HEK293 (cell line): ENCODE measurements at regions not wholly inside any gene's neighbourhood (a gene's known extent, or its start where the extent isn't known, plus 50 kb on each side); places are given as distances from the start of the nearest gene placed in this dataset.
"Not testable (repeated sequence)": the region's sequence is repeated elsewhere in the genome, so short reads cannot be mapped to it uniquely, and the experiment has no call there.

ENCODE experiments used
- CTCF ChIA-PET: fragments of 350-600 bp; formaldehyde crosslinking; extraction: SDS; loops from one replicate; lab custom pipeline; 2021; ENCODE audit warnings: antibody characterized with exemption; lab: Yijun Ruan, JAX
- POLR2A ChIA-PET: fragments of 300-600 bp; formaldehyde crosslinking; extraction: SDS; loops from one replicate; lab custom pipeline; 2020; ENCODE audit warnings: antibody characterized with exemption, inconsistent platforms; lab: Yijun Ruan, JAX
- H3K27ac ChIP-seq: fragments of 200-500 bp; sonication (Bioruptor generic); 2 replicates; pipeline ENCODE4 v1.5.1; 2014; ENCODE audit warnings: low read depth, low read length, control low read depth, inconsistent platforms; ENCODE audit errors: extremely low read depth
- H3K36me3 ChIP-seq, 2 experiments: fragments of 200-500 bp in 1 of 2; sonication (Bioruptor generic) in 1 of 2; 1 replicate in 1 of 2; 2 replicates in 1 of 2; pipeline ENCODE4 v1.5.1; 2014 to 2017; ENCODE audit warnings: inconsistent platforms in 2 of 2, low read length in 2 of 2; ENCODE audit not compliant: control insufficient read depth in 2 of 2, insufficient read depth in 1 of 2
- H3K4me1 ChIP-seq: fragments of 200-500 bp; sonication (Bioruptor generic); 2 replicates; pipeline ENCODE4 v1.5.1; 2014; ENCODE audit warnings: mild to moderate bottlenecking, low read length, inconsistent platforms; ENCODE audit not compliant: control insufficient read depth, insufficient read depth
- H3K4me3 ChIP-seq: 2 replicates; pipeline ENCODE4 v1.5.1; 2011; ENCODE audit warnings: low read depth, mild to moderate bottlenecking, control low read depth, low read length, moderate library complexity
- H3K9me3 ChIP-seq: fragments of 200-500 bp; sonication (Bioruptor generic); 2 replicates; pipeline ENCODE4 v1.5.1; 2014; ENCODE audit warnings: low read depth, low read length, inconsistent platforms; ENCODE audit not compliant: control insufficient read depth, insufficient read depth
- ATF2 ChIP-seq: fragments of 450-650 bp; formaldehyde crosslinking; IDR thresholded peaks from 2 replicates; pipeline ENCODE4 v1.5.1; 2016; ENCODE audit warnings: missing biosample characterization, missing genetic modification characterization, low read depth
- GFI1B ChIP-seq: fragments of 450-650 bp; formaldehyde crosslinking; IDR thresholded peaks from 2 replicates; pipeline ENCODE4 v1.5.1; 2016; ENCODE audit warnings: missing biosample characterization, missing genetic modification characterization
- KLF8 ChIP-seq: fragments of 450-650 bp; formaldehyde crosslinking; IDR thresholded peaks from 2 replicates; pipeline ENCODE4 v1.5.1; 2016; ENCODE audit warnings: missing biosample characterization, missing genetic modification characterization
- MZF1 ChIP-seq: fragments of 450-650 bp; formaldehyde crosslinking; IDR thresholded peaks from 2 replicates; pipeline ENCODE4 v1.5.1; 2017; ENCODE audit warnings: missing biosample characterization, missing genetic modification characterization, borderline replicate concordance
- SALL2 ChIP-seq: fragments of 450-650 bp; formaldehyde crosslinking; IDR thresholded peaks from 2 replicates; pipeline ENCODE4 v1.5.0; 2017; ENCODE audit warnings: missing biosample characterization, mild to moderate bottlenecking, missing genetic modification characterization, borderline replicate concordance
- SP3 ChIP-seq: fragments of 450-650 bp; formaldehyde crosslinking; IDR thresholded peaks from 2 replicates; pipeline ENCODE4 v1.5.1; 2016; ENCODE audit warnings: missing biosample characterization, missing genetic modification characterization
- ZBTB11 ChIP-seq: fragments of 450-650 bp; formaldehyde crosslinking; conservative IDR thresholded peaks from 2 replicates; pipeline ENCODE4 v1.5.1; 2016; ENCODE audit warnings: low read depth, missing biosample characterization, missing genetic modification characterization
- ZFP3 ChIP-seq: fragments of 450-650 bp; formaldehyde crosslinking; IDR thresholded peaks from 2 replicates; pipeline ENCODE4 v1.5.1; 2016; ENCODE audit warnings: low read depth, missing biosample characterization, missing genetic modification characterization
- ZNF146 ChIP-seq: fragments of 450-650 bp; formaldehyde crosslinking; IDR thresholded peaks from 2 replicates; pipeline ENCODE4 v1.5.1; 2016; ENCODE audit warnings: missing biosample characterization, missing genetic modification characterization
- ZNF416 ChIP-seq: fragments of 450-650 bp; formaldehyde crosslinking; IDR thresholded peaks from 2 replicates; pipeline ENCODE4 v1.5.1; 2016; ENCODE audit warnings: missing biosample characterization, missing genetic modification characterization
- ZNF510 ChIP-seq: fragments of 450-650 bp; formaldehyde crosslinking; IDR thresholded peaks from 2 replicates; pipeline ENCODE4 v1.5.1; 2018; ENCODE audit warnings: mild to moderate bottlenecking, missing genetic modification characterization, missing biosample characterization; ENCODE audit not compliant: insufficient replicate concordance
- ZNF560 ChIP-seq: fragments of 450-650 bp; formaldehyde crosslinking; IDR thresholded peaks from 2 replicates; pipeline ENCODE4 v1.5.1; 2017; ENCODE audit warnings: missing biosample characterization, missing genetic modification characterization, borderline replicate concordance
- ZNF645 ChIP-seq: fragments of 450-650 bp; formaldehyde crosslinking; IDR thresholded peaks from 2 replicates; pipeline ENCODE4; 2016; ENCODE audit warnings: missing biosample characterization, missing genetic modification characterization
- ZNF664 ChIP-seq: fragments of 450-650 bp; formaldehyde crosslinking; IDR thresholded peaks from 2 replicates; pipeline ENCODE4 v1.5.1; 2016; ENCODE audit warnings: missing biosample characterization, missing genetic modification characterization
- ZNF677 ChIP-seq: fragments of 450-650 bp; IDR thresholded peaks from 2 replicates; pipeline ENCODE4 v1.5.0; 2018; ENCODE audit warnings: missing biosample characterization, mild to moderate bottlenecking, missing genetic modification characterization, moderate library complexity
- ZNF707 ChIP-seq: fragments of 450-650 bp; formaldehyde crosslinking; IDR thresholded peaks from 2 replicates; pipeline ENCODE4 v1.5.1; 2016; ENCODE audit warnings: missing biosample characterization, missing genetic modification characterization
- ZNF76 ChIP-seq: fragments of 450-650 bp; formaldehyde crosslinking; IDR thresholded peaks from 2 replicates; pipeline ENCODE4; 2016; ENCODE audit warnings: low read depth, missing biosample characterization, missing genetic modification characterization, borderline replicate concordance
- ZNF791 ChIP-seq: fragments of 450-650 bp; formaldehyde crosslinking; IDR thresholded peaks from 2 replicates; pipeline ENCODE4 v1.5.1; 2016; ENCODE audit warnings: missing biosample characterization, missing genetic modification characterization
- TF ChIP-seq, protein P1 (sequence below): fragments of 450-650 bp; formaldehyde crosslinking; IDR thresholded peaks from 2 replicates; pipeline ENCODE4 v1.5.1; 2016; ENCODE audit warnings: missing biosample characterization, missing genetic modification characterization
- TF ChIP-seq, protein P2 (sequence below): IDR thresholded peaks from 2 replicates; pipeline ENCODE4 v1.6.1; 2011; ENCODE audit warnings: mild to moderate bottlenecking, low read depth, low read length, borderline replicate concordance
- TF ChIP-seq, protein P3 (sequence below): fragments of 450-650 bp; formaldehyde crosslinking; IDR thresholded peaks from 2 replicates; pipeline ENCODE4 v1.5.1; 2016; ENCODE audit warnings: missing biosample characterization, missing genetic modification characterization

DNA sequence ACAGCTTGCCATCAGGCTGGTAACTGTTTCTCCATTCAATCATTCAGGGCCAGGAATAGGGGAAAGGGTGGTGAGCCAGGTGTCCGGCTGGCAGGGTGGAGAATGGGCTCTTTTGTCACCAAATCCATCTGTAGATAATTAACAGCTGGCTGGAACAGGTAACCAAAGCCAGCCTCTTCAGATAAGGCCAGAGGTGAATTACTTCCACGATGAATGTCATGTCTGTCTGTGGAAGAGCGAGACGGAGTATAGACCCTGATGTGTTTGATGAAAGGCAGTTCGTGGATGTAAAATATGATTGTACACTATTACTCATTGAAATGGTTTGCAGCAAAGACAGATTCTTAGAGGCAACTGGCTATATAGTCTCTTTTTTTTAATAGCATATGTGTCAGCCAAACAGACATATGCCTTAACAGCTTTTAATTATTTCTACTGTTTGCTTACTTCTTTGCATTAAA, 149.8 kb downstream of the KLF6 start (continued):
- TF ChIP-seq ATF2 (tag by site-specific recombination) (no peak), ZNF560 (tag by site-specific recombination) (no peak), MZF1 (tag by site-specific recombination) (no peak), ZNF707 (tag by site-specific recombination) (no peak), ZNF791 (tag by site-specific recombination) (no peak), ZNF510 (tag by site-specific recombination) (no peak)
- TF ChIP-seq, protein P1, sequence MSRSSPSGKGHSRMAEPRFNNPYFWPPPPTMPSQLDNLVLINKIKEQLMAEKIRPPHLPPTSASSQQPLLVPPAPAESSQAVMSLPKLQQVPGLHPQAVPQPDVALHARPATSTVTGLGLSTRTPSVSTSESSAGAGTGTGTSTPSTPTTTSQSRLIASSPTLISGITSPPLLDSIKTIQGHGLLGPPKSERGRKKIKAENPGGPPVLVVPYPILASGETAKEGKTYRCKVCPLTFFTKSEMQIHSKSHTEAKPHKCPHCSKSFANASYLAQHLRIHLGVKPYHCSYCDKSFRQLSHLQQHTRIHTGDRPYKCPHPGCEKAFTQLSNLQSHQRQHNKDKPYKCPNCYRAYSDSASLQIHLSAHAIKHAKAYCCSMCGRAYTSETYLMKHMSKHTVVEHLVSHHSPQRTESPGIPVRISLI (tag by site-specific recombination) = no peak

GRCh38 chr10:3634646-3635045, 150.4 kb downstream of the KLF6 start:
- H3K27ac ChIP-seq, H3K4me1 ChIP-seq, H3K36me3 ChIP-seq, POLR2A ChIA-PET, H3K9me3 ChIP-seq, H3K4me3 ChIP-seq: not testable (repeated sequence)
- TF ChIP-seq ZNF146 (tag by site-specific recombination) = peak; percentile 85
- CTCF ChIA-PET = interaction anchor here (0.6 kb wide), 1 partner anchor 98 kb away, joined by 3 read pairs; no protein-coding TSS in a partner anchor

DNA sequence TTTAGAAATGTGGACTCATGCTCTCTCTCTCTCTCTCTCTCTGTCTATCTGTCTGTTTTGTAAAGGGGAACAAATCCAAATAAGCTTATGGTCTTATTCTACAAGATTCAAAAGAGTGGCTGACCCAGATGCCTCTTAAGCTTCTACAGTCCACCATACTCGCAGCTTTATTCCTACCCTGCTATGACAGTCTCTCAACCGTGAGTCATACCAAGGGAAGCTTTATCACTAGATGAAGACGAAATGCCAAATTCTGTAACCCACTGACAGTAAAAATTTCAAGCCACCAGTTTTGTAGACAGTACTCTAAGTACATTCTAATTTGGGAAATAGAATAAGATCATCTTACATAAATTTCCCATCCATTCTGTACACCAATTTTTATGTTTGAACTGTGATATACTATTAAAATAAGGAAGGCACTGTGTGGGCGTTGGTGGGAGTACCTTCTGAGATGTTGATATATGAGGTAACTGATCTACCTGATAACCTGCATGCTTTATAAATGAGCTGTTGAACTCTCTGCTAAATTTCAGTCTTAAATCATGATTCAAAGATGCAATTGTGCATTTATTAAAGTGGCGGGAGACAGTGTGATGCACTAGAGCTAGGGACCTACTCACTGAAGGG, 153.2 kb downstream of the KLF6 start:
- ChIA-PET POLR2A (interaction anchor here (0.5 to 0.6 kb wide), 2 partner anchors 69 to 153 kb away, joined by 3 read pairs; partner anchors contain the start of gene KLF6), CTCF (interaction anchor here (0.5 to 0.6 kb wide), 2 partner anchors 19 to 120 kb away, joined by 3 to 4 read pairs; no protein-coding TSS in a partner anchor)
- Histone ChIP-seq H3K36me3 (no peaks in the 10 kb centered on the region), H3K9me3 (no peaks in the 10 kb centered on the region), H3K4me3 (no peak overlapping the region), H3K4me1 (no peaks in the 10 kb centered on the region; the same call in 1 of the 2 replicates), H3K27ac (no peak overlapping the region)
- TF ChIP-seq ZNF76 = no peak
- no peak for TF ChIP-seq ZNF664 (tag by site-specific recombination)
- TF ChIP-seq SP3 (tag by site-specific recombination) = 0 out of 2 replicates have a peak, but pooled peaks have one; percentile 23
- no peak for TF ChIP-seq ZNF416 (tag by site-specific recombination)
- no peak for TF ChIP-seq GFI1B (tag by site-specific recombination)
- no peak for TF ChIP-seq ZNF677 (tag by site-specific recombination)
- TF ChIP-seq ZNF645 (tag by site-specific recombination) = no peak
- TF ChIP-seq KLF8 (tag by site-specific recombination) = no peak
- no peak for TF ChIP-seq ZBTB11 (tag by site-specific recombination)
- TF ChIP-seq, protein P2, sequence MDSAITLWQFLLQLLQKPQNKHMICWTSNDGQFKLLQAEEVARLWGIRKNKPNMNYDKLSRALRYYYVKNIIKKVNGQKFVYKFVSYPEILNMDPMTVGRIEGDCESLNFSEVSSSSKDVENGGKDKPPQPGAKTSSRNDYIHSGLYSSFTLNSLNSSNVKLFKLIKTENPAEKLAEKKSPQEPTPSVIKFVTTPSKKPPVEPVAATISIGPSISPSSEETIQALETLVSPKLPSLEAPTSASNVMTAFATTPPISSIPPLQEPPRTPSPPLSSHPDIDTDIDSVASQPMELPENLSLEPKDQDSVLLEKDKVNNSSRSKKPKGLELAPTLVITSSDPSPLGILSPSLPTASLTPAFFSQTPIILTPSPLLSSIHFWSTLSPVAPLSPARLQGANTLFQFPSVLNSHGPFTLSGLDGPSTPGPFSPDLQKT = no peak
- TF ChIP-seq SALL2 = no peak
- no peak for TF ChIP-seq ZFP3 (tag by site-specific recombination)
- TF ChIP-seq, protein P3, sequence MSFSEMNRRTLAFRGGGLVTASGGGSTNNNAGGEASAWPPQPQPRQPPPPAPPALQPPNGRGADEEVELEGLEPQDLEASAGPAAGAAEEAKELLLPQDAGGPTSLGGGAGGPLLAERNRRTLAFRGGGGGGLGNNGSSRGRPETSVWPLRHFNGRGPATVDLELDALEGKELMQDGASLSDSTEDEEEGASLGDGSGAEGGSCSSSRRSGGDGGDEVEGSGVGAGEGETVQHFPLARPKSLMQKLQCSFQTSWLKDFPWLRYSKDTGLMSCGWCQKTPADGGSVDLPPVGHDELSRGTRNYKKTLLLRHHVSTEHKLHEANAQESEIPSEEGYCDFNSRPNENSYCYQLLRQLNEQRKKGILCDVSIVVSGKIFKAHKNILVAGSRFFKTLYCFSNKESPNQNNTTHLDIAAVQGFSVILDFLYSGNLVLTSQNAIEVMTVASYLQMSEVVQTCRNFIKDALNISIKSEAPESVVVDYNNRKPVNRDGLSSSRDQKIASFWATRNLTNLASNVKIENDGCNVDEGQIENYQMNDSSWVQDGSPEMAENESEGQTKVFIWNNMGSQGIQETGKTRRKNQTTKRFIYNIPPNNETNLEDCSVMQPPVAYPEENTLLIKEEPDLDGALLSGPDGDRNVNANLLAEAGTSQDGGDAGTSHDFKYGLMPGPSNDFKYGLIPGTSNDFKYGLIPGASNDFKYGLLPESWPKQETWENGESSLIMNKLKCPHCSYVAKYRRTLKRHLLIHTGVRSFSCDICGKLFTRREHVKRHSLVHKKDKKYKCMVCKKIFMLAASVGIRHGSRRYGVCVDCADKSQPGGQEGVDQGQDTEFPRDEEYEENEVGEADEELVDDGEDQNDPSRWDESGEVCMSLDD = no peak
